CD14-positive monocyte (primary cell): ENCODE measurements at regions not wholly inside any gene's neighbourhood (a gene's known extent, or its start where the extent isn't known, plus 50 kb on each side); places are given as distances from the start of the nearest gene placed in this dataset.

Source experiments
- DNase-seq, 3 donors: peaks; one replicate each; pipeline ENCODE4 v3.0.0-alpha.2; 2011 to 2022
- H2AFZ ChIP-seq: 2 replicates; pipeline ENCODE4 v1.6.0; 2012; ENCODE audit warnings: mild to moderate bottlenecking, low read depth, low read length, inconsistent platforms; ENCODE audit not compliant: insufficient read depth, poor library complexity, severe bottlenecking
- H3K27ac ChIP-seq, 2 donors: 1 replicate in 1 of 2; 2 replicates in 1 of 2; pipeline ENCODE4 v1.5.1; 2012 to 2013; ENCODE audit warnings: low read length in 2 of 2, control low read depth in 1 of 2, inconsistent platforms in 1 of 2, low read depth in 1 of 2, mild to moderate bottlenecking in 1 of 2
- H3K27me3 ChIP-seq, 2 donors: one replicate each; pipeline versions ENCODE4 v1.6.0 to v1.6.1; 2011 to 2013; ENCODE audit warnings: low read length in 2 of 2; ENCODE audit not compliant: control insufficient read depth in 2 of 2, insufficient read depth in 2 of 2
- H3K36me3 ChIP-seq, 2 donors: replicated peaks in 1 of 2; 1 replicate in 1 of 2; 2 replicates in 1 of 2; pipeline versions ENCODE4 v1.5.1 to v1.6.1; 2012 to 2013; ENCODE audit warnings: low read length in 2 of 2, control low read depth in 1 of 2, inconsistent platforms in 1 of 2, mild to moderate bottlenecking in 1 of 2; ENCODE audit not compliant: insufficient read depth in 2 of 2, control insufficient read depth in 1 of 2
- H3K4me1 ChIP-seq, 2 donors: 1 replicate in 1 of 2; 2 replicates in 1 of 2; pipeline versions ENCODE4 v1.5.1 to v1.6.1; 2012 to 2013; ENCODE audit warnings: low read length in 2 of 2, control low read depth in 1 of 2, inconsistent platforms in 1 of 2, mild to moderate bottlenecking in 1 of 2, moderate library complexity in 1 of 2; ENCODE audit not compliant: insufficient read depth in 2 of 2, control insufficient read depth in 1 of 2
- H3K4me2 ChIP-seq: replicated peaks from 2 replicates; pipeline ENCODE3; 2012; ENCODE audit warnings: low read length, moderate library complexity, mild to moderate bottlenecking; ENCODE audit not compliant: poor library complexity, severe bottlenecking; ENCODE audit errors: extremely low read depth
- H3K4me3 ChIP-seq, 3 experiments: fragments of 200-600 bp in 1 of 3; sonication (generic) in 1 of 3; replicated peaks in 1 of 3; 1 replicate in 2 of 3; 2 replicates in 1 of 3; pipeline ENCODE4 v1.5.1; 2011 to 2013; ENCODE audit warnings: low read length in 3 of 3, mild to moderate bottlenecking in 3 of 3, control low read depth in 2 of 3, low read depth in 2 of 3, inconsistent platforms in 1 of 3, moderate library complexity in 1 of 3
- H3K79me2 ChIP-seq: 2 replicates; pipeline ENCODE4 v1.6.0; 2012; ENCODE audit warnings: mild to moderate bottlenecking, control low read depth, inconsistent platforms, low read length, moderate library complexity; ENCODE audit not compliant: insufficient read depth
- H3K9ac ChIP-seq: 2 replicates; pipeline ENCODE4 v1.6.0; 2017; ENCODE audit warnings: low read length, mild to moderate bottlenecking; ENCODE audit not compliant: insufficient read depth, poor library complexity, severe bottlenecking
- H3K9me3 ChIP-seq, 2 donors: replicated peaks in 1 of 2; 1 replicate in 1 of 2; 2 replicates in 1 of 2; pipeline versions ENCODE4 v1.5.1 to v1.6.1; 2012 to 2013; ENCODE audit warnings: low read length in 2 of 2, control low read depth in 1 of 2; ENCODE audit not compliant: control insufficient read depth in 1 of 2, insufficient read depth in 1 of 2
- H4K20me1 ChIP-seq: 2 replicates; pipeline ENCODE4 v1.6.0; 2012; ENCODE audit warnings: mild to moderate bottlenecking, low read length, control low read depth, moderate library complexity; ENCODE audit not compliant: insufficient read depth
- H3K27ac Mint-ChIP-seq, 7 donors: one replicate each; pipeline ENCODE4 v1.8.0; 2020; ENCODE audit warnings: mild to moderate bottlenecking in 7 of 7, mixed read lengths in 7 of 7, moderate library complexity in 6 of 7, inconsistent platforms in 2 of 7
- H3K27me3 Mint-ChIP-seq, 3 donors: one replicate each; pipeline ENCODE4 v1.8.0; 2021 to 2022; ENCODE audit warnings: low read depth in 3 of 3, mild to moderate bottlenecking in 3 of 3, mixed read lengths in 3 of 3, moderate library complexity in 3 of 3, inconsistent platforms in 1 of 3
- H3K36me3 Mint-ChIP-seq, 2 donors: one replicate each; pipeline ENCODE4 v1.8.0; 2020; ENCODE audit warnings: mixed read lengths in 2 of 2, inconsistent platforms in 1 of 2, mild to moderate bottlenecking in 1 of 2
- H3K4me1 Mint-ChIP-seq: one replicate; pipeline ENCODE4 v1.8.0; 2020; ENCODE audit warnings: mild to moderate bottlenecking, mixed read lengths
- H3K4me3 Mint-ChIP-seq, 2 donors: one replicate each; pipeline ENCODE4 v1.8.0; 2020; ENCODE audit warnings: mild to moderate bottlenecking in 2 of 2, mixed read lengths in 2 of 2, moderate library complexity in 1 of 2
- H3K9me3 Mint-ChIP-seq, 7 donors: one replicate each; pipeline ENCODE4 v1.8.0; 2020 to 2022; ENCODE audit warnings: mixed read lengths in 7 of 7, mild to moderate bottlenecking in 6 of 7, moderate library complexity in 6 of 7, inconsistent platforms in 2 of 7
- WGBS: methylation state at CpG from one replicate; pipeline ENCODE4 v1.1.5; 2013; ENCODE audit warnings: missing lambda C conversion rate; ENCODE audit not compliant: insufficient coverage; 5-methylcytosine and 5-hydroxymethylcytosine counted together
- intact Hi-C, 2 donors: fragments of 100-400 bp; cut with micrococcal nuclease; formaldehyde crosslinking; loops; one replicate each; pipeline versions ENCODE4 v1.15.0 to v1.15.1; 2023
- TF ChIP-seq, protein P1 (sequence below): fragments of 200-600 bp; IDR thresholded peaks from one replicate; pipeline ENCODE4 v1.8.0; 2022; ENCODE audit warnings: antibody characterized with exemption, mild to moderate bottlenecking

DNA sequence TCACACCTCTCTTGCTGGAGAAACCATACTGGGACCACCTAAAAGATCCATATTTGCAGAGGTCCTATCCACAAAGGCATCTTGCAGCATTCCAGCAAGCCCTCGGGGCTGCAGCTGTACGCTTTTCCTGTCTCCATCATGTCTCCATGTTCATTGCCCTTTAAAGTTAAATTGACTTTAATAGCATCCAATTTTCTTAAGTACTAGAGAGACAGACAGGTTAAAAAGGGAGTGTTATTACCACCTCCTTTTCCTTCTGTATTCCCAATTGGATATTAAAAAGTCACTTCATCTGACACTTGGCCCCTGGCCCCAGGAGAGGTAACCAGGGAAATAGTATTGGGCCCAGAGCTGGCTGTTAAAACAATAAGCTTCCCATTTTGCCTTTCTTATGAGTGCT, 178.6 kb downstream of the UNC5CL start:
- no peak overlapping the region for H3K4me2 ChIP-seq
- TF ChIP-seq, protein P1, sequence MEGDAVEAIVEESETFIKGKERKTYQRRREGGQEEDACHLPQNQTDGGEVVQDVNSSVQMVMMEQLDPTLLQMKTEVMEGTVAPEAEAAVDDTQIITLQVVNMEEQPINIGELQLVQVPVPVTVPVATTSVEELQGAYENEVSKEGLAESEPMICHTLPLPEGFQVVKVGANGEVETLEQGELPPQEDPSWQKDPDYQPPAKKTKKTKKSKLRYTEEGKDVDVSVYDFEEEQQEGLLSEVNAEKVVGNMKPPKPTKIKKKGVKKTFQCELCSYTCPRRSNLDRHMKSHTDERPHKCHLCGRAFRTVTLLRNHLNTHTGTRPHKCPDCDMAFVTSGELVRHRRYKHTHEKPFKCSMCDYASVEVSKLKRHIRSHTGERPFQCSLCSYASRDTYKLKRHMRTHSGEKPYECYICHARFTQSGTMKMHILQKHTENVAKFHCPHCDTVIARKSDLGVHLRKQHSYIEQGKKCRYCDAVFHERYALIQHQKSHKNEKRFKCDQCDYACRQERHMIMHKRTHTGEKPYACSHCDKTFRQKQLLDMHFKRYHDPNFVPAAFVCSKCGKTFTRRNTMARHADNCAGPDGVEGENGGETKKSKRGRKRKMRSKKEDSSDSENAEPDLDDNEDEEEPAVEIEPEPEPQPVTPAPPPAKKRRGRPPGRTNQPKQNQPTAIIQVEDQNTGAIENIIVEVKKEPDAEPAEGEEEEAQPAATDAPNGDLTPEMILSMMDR = no peak
- H4K20me1 ChIP-seq = no peaks in the 10 kb centered on the region
- no CpG with 5 or more reads among the region's 2 CpGs for WGBS
- Mint-ChIP-seq H3K9me3 (peaks cover 0 to 5% (median 0%) of the 10 kb centered on the region in 7 donors), H3K27me3 (peaks cover 0 to 4% (median 1%) of the 10 kb centered on the region in 3 donors), H3K27ac (no peak overlapping the region), H3K36me3 (no peaks in the 10 kb centered on the region), H3K4me3 (no peak overlapping the region), H3K4me1 (peaks cover 4% of the 10 kb centered on the region)
- DNase-seq = no peak
- no peak overlapping the region for H3K27ac ChIP-seq
- H3K27me3 ChIP-seq = no peaks in the 10 kb centered on the region
- no peak overlapping the region for H2AFZ ChIP-seq
- H3K36me3 ChIP-seq = no peaks in the 10 kb centered on the region
- peaks cover 0 to 1% of the 10 kb centered on the region in 2 donors for H3K9me3 ChIP-seq
- intact Hi-C loops = no loop called here
- no peaks in the 10 kb centered on the region for H3K79me2 ChIP-seq
- no peak overlapping the region for H3K4me3 ChIP-seq
- no peak overlapping the region for H3K9ac ChIP-seq
- no peaks in the 10 kb centered on the region for H3K4me1 ChIP-seq

DNA sequence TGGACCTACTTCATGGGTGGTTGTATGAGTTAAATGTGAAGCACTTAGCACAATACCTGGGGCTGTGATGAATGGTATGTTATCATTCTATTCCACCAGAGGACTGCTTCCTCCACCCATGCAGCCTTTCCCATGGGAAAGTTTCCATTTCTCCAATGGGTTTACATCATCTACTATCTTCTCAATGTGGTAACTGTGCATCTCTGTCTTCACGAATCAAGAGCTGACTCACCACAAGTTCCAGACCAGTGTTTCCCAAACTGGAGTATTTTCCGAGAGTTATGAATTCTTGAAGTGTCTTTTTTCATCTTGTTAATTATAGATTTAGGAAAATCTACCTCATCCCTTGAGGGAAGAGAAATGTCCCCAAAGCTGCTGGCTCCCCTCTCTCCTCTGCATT, 182.8 kb downstream of the UNC5CL start:
- no peaks in the 10 kb centered on the region for H3K9me3 ChIP-seq
- Mint-ChIP-seq H3K27ac (no peak overlapping the region), H3K4me3 (no peak overlapping the region), H3K27me3 (peaks cover 0 to 4% (median 3%) of the 10 kb centered on the region in 3 donors), H3K9me3 (peaks cover 0 to 9% (median 0%) of the 10 kb centered on the region in 7 donors), H3K4me1 (peaks cover 13% of the 10 kb centered on the region), H3K36me3 (no peaks in the 10 kb centered on the region)
- TF ChIP-seq, protein P1 = no peak
- no peak overlapping the region for H3K4me3 ChIP-seq
- DNase-seq = no peak
- intact Hi-C loops = no loop called here
- H3K79me2 ChIP-seq = no peaks in the 10 kb centered on the region
- no peak overlapping the region for H3K4me2 ChIP-seq
- no CpG with 5 or more reads among the region's 2 CpGs for WGBS
- no peaks in the 10 kb centered on the region for H3K27me3 ChIP-seq
- no peak overlapping the region for H3K27ac ChIP-seq
- no peak overlapping the region for H2AFZ ChIP-seq
- H3K36me3 ChIP-seq = no peaks in the 10 kb centered on the region
- H3K4me1 ChIP-seq = peaks cover 3 to 5% of the 10 kb centered on the region in 2 donors
- no peaks in the 10 kb centered on the region for H4K20me1 ChIP-seq
- no peak overlapping the region for H3K9ac ChIP-seq
